ENCODE measurements at regions not wholly inside any gene's neighbourhood (a gene's known extent, or its start where the extent isn't known, plus 50 kb on each side); places are given as distances from the start of the nearest gene placed in this dataset.

- DNase-seq (ENCODE audit: low read depth) = no peak
Observed at GRCh38 chr4:116438417-116438816, 647.0 kb downstream of the TRAM1L1 start.

GRCh38 chr4:116427666-116428065 is 657.7 kb downstream of the TRAM1L1 start:
- DNase-seq (ENCODE audit: low read depth) = no peak

- no peak for DNase-seq (ENCODE audit: low read depth)
Observed at GRCh38 chr4:116413222-116413621, 672.2 kb downstream of the TRAM1L1 start.

GRCh38 chr4:116401293-116401692 is 684.1 kb downstream of the TRAM1L1 start:
- no peak for DNase-seq (ENCODE audit: low read depth)

GRCh38 chr4:116400480-116400879 is 684.9 kb downstream of the TRAM1L1 start:
- peak; percentile 2 for DNase-seq (ENCODE audit: low read depth)

GRCh38 chr4:116397714-116398113 is 687.7 kb downstream of the TRAM1L1 start:
- no peak for DNase-seq (ENCODE audit: low read depth)

- no peak for DNase-seq (ENCODE audit: low read depth)
Observed at GRCh38 chr4:116397291-116397690, 688.1 kb downstream of the TRAM1L1 start.

- no peak for DNase-seq (ENCODE audit: low read depth)
Observed at GRCh38 chr4:116395408-116395807, 690.0 kb downstream of the TRAM1L1 start.

GRCh38 chr4:116391020-116391419 is 694.4 kb downstream of the TRAM1L1 start:
- DNase-seq (ENCODE audit: low read depth) = no peak

- DNase-seq (ENCODE audit: low read depth) = no peak
Observed at GRCh38 chr4:116389139-116389538, 696.2 kb downstream of the TRAM1L1 start.

GRCh38 chr4:116387937-116388474 is 697.4 kb downstream of the TRAM1L1 start:
- DNase-seq (ENCODE audit: low read depth) = no peak

- no peak for DNase-seq (ENCODE audit: low read depth)
Observed at GRCh38 chr4:116386856-116387255, 698.5 kb downstream of the TRAM1L1 start.

- DNase-seq (ENCODE audit: low read depth) = no peak
Observed at GRCh38 chr4:116385583-116385982, 699.8 kb downstream of the TRAM1L1 start.

GRCh38 chr4:116374815-116375214 is 710.6 kb downstream of the TRAM1L1 start:
- DNase-seq (ENCODE audit: low read depth) = no peak

GRCh38 chr4:116362583-116362982 is 722.8 kb downstream of the TRAM1L1 start:
- no peak for DNase-seq (ENCODE audit: low read depth)

- DNase-seq (ENCODE audit: low read depth) = no peak
Observed at GRCh38 chr4:116361790-116362189, 723.6 kb downstream of the TRAM1L1 start.

GRCh38 chr4:116358633-116359222 is 726.6 kb downstream of the TRAM1L1 start:
- peak; percentile 45 for DNase-seq (ENCODE audit: low read depth)

- DNase-seq (ENCODE audit: low read depth) = peak; percentile 8
Observed at GRCh38 chr4:116357758-116358157, 727.6 kb downstream of the TRAM1L1 start.

GRCh38 chr4:116346750-116347149 is 738.6 kb downstream of the TRAM1L1 start:
- no peak for DNase-seq (ENCODE audit: low read depth)

GRCh38 chr4:116343809-116344208 is 741.6 kb downstream of the TRAM1L1 start:
- no peak for DNase-seq (ENCODE audit: low read depth)

GRCh38 chr4:116342143-116342542 is 743.2 kb downstream of the TRAM1L1 start:
- DNase-seq (ENCODE audit: low read depth) = no peak

GRCh38 chr4:116332508-116332907 is 752.9 kb downstream of the TRAM1L1 start:
- DNase-seq (ENCODE audit: low read depth) = no peak

- no peak for DNase-seq (ENCODE audit: low read depth)
Observed at GRCh38 chr4:116328261-116328860, 757.0 kb downstream of the TRAM1L1 start.

GRCh38 chr4:116323606-116324005 is 761.8 kb downstream of the TRAM1L1 start:
- DNase-seq (ENCODE audit: low read depth) = no peak
